T-helper 9 cell (primary cell): ENCODE measurements at regions not wholly inside any gene's neighbourhood (a gene's known extent, or its start where the extent isn't known, plus 50 kb on each side); places are given as distances from the start of the nearest gene placed in this dataset.
"Not testable (repeated sequence)": the region's sequence is repeated elsewhere in the genome, so short reads cannot be mapped to it uniquely, and the experiment has no call there.

Experiments used
- DNase-seq: peaks from one replicate; pipeline ENCODE4 v3.0.0-alpha.2; 2020

DNA sequence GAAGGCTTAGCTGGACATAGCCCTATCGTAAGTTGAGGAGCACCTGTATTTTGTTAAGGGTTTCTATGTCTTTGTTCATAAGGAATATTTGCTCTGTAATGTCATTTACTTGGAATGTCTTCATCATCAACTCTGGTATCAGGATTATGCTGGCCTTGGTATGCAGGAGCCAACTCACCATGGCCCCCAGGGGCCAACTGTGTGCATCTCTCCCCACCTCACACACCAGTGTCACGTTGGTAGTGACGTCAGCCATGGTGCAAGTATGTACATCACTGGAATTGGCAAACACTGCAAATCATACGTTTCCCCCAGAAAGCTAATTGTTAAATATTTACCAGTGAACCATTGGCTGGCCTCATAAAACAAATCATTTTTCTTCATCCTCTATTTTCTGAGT lies 70.8 kb downstream of the YTHDF1 start:
- DNase-seq: no peak

DNA sequence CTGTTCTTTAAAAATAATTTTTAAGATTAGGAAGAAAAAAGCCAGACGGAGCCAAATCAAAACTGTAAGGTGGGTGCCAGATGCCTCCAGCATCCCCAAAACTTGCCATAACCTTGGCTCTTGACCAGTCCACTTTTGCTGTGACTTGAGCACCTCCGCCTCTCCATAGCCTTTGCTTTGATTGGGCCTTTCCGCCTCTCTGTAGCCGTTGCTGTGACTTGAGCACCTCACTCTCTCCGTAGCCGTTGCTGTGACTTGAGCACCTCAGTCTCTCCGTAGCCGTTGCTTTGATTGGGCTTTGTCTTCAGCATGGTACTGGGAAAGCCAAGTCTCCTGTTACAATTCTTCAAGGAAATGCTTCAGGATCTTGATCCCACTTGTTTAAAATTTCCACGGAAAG lies 73.0 kb downstream of the YTHDF1 start:
- DNase-seq: no peak

DNA sequence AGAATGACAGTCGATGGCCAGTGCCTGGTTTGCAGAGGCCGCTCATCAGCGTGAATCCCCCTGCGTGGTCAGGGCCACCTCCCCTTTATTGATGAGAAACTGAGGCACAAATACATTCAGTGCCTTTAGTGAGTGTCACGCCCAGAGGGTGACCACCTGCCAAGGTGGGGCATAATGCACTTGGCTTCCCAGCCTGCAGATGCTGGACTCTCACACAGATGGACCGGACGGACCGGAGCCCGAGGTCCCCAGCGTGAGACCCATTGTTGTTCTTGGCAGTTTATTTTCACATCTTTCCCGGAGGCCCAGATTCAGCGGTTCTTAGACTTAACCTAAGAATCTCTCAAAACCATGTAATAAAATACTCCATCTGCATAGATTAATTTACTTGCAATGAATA lies 74.4 kb downstream of the YTHDF1 start:
- DNase-seq: no peak

DNA sequence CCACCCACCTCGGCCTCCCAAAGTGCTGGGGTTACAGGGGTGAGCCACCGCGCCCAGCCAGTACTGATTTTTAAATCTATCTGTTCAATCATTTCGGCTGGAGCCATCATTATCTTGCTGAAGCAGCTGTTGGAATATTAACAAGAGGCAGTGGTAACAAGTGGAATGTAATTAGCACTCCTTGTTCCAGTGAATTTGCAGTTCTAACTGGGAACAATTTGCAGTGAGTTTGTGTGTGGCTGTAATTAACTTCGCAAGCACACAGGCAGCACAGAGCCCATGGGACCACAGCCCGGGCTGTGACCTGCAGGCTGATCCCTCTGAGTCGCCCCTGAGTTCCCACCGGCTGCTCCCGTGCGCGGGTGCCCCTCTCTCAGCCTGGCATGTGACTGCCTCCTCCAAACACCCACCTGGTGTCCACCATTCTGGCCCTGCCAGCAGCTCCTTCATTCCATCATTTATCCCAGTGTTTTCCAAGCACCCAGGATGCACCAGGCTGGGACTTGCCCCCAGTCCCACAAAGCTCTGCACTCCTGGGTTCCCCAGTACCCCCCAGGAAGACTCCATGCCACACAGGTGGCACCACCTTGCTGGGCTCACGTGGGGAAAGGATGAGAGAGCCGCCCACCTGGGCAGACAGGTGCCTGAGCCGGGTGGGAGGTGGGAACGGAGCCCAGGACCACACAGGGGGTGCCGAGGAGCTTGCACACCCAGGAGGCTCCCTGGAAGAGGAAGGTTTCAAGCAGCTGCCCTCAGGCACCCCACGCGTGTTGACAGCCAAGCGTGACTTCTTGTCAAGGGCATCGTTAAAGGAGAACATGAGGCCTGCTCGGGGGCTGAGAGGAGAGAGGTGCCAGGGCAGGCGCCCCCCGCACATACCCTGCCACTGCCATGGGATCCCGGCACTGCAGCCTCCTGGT lies 75.2 kb downstream of the YTHDF1 start:
- DNase-seq: no peak

DNA sequence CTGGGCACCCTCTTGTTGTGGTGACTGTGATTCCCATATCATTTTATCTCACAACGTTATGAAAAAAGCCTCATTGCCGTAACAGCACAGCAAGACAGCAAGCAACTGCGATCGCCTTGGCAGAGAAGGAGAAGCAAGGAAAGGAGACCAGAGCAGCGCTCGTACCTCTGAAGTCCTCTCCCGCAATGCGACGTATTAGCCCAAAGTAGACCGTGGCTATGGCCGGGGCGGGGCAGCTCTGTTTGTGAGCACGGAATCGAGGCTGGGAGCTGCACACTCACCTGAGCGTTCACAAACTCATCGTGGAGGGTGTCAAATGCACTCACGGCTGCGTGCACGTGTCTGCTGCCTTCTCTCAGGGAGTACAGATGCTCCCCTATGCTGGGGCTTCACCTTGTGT lies 76.1 kb downstream of the YTHDF1 start:
- DNase-seq: no peak

DNA sequence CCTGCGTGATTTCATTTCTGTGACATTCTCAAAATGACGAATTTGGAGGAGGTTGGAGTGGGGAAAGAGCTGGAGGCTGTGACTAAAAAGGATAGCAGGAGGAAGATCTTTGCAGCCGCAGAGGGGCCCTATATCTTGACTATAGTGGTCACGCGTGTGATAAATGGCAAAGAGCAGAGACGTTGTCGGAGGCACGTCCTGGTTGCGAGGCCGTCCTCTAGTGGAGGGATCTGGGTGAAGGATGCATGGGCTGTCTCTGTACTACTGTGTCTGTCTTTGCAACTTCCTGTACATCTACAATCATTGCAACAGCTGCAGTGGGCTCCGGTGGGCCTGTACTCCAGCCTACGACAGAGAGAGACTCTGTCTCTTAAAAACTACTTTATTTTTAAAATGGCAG lies 76.6 kb downstream of the YTHDF1 start:
- DNase-seq: no peak

DNA sequence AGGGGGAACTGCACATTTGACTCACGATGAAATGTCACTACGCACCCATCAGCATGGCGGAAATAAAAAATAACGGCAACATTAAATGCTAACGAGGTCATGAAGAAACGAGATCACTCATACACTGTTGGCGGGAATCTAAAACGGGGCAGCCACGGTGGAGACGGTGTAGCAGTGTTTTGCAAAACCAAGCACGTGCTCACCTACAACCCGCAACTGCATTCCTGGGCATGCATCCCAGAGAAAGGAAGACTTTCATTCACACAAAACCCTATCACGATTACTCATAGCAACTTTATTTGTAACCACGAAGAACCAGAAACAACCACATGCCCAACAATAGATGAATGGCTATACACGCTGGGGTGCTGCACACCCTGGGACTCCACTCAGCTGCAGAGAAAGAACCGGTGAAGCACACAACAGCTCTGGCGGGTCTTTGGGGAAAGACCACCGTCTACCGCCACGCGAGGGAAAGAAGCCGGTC lies 77.0 kb downstream of the YTHDF1 start:
- DNase-seq: no peak

DNA sequence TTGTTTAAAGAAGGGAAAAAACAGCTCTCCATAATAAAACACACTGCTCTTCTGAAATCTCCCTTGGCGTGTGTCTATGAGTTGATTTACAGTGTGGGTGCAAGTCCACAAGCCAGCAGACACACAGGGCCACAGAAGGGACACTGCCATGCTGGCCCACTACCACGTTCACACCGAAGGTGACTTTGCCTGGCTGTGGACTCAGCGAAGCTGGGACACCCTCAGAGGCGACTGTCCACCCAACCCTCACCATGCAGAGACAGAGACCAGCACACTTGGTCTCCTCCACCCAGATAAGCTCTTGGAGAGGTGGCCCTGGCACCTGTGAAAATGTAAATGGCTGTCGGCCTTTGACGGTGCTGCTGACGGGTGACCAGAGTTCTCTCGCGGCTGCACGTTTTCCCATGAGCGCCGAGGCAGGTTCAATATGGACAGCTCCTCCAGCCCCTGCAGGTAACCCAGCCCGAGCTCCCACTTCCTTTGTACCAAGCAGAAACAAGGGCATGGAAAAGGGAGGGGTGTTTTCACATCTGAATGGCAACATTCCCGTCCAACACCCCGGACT lies 78.0 kb downstream of the YTHDF1 start:
- no peak for DNase-seq

DNA sequence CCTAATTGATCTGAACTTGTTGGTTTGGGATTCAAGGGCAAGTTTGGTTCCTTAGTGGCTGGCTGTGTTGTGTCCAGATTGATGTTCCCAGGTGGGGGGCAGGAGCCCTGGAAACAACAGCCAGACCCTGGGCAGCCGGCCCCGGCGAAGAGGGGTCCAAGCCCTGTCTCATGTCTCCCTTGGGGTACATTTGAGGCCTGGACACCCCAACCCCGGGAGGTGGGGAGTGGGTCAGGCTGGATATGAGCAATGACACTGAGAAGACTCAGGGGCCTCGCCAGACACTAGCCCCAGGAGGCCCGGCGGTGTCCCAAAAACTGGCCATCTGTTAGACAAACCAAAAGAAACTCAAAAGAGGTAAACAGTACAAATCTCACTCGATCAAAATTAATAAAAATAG lies 79.6 kb downstream of the YTHDF1 start:
- no peak for DNase-seq

DNA sequence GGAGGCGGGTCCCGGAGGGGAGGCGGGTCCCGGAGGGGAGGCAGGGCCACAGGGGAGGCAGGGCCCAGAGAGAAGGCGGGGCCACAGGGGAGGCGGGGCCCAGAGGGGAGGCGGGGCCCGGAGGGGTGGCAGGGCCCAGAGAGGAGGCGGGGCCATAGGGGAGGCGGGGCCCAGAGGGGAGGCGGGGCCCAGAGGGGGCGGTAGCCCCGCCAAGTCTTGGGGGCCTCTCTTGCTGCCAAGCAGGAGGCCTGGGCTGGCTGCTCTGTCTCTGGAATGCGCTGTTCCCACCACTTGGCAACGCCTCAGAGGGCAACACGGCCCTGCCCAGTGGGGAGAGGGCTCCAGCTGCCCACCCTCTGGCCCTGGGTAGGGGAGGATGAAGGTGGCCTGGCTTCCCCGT lies 80.5 kb downstream of the YTHDF1 start:
- DNase-seq: no peak

DNA sequence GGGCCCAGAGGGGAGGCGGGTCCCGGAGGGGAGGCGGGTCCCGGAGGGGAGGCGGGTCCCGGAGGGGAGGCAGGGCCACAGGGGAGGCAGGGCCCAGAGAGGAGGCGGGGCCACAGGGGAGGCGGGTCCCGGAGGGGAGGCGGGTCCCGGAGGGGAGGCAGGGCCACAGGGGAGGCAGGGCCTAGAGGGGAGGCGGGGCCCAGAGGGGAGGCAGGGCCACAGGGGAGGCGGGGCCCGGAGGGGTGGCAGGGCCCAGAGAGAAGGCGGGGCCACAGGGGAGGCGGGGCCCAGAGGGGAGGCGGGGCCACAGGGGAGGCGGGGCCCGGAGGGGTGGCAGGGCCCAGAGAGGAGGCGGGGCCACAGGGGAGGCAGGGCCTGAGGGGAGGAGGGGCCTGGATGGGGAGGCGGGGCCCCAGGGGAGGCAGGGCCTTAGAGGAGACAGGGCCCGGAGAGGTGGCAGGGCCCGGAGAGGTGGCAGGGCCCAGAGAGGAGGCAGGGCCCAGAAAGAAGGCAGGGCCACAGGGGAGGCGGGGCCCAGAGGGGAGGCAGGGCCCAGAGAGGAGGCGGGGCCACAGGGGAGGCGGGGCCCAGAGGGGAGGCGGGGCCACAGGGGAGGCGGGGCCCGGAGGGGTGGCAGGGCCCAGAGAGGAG lies 81.1 kb downstream of the YTHDF1 start:
- not testable (repeated sequence) for DNase-seq

DNA sequence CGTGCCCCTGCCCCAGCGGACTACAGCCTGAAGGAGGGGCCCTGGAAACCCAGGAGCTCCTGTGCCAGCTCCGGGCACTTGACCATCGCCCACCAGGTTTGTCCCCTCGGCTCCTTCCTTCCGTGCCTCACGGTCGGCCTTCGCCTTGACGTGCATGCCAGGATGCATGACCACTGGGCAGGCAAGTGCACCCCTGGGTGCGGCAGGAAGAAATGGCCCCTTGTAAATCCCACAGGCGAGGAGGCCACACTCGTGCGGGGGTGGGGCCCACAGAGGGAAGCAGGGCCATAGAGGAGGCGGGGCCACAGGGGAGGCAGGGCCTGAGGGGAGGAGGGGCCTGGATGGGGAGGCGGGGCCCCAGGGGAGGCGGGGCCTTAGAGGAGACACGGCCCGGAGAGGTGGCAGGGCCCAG lies 81.7 kb downstream of the YTHDF1 start:
- DNase-seq: no peak

DNA sequence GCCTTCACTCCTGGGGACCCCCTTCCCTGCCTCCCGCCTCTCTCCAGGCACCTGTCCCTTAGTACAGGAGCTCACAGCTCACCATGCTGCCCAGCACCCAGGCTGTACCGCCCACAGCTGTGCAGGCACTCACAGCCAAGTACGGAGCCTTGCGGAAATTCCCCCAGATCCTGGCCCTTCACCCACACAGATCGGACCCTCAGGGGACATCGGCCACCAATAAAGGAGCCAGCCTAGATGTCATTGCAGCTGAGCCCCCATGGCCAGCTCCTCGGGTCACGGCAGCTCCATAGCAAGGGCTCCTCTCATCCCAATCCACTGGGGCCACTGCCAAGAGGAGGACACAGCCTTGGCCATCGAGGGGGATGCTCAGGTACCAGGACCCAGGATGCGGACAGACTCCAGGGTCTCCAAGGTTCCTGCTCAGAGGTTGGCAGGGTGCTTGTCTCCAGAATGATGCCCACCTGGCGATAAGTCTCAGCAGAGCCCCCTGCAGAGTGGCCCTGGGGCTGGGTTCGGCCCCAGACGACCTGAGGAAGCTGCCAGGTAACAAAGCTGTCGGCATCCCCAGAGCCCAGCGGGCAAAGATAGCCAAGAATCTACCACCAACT lies 82.3 kb downstream of the YTHDF1 start:
- DNase-seq: no peak

DNA sequence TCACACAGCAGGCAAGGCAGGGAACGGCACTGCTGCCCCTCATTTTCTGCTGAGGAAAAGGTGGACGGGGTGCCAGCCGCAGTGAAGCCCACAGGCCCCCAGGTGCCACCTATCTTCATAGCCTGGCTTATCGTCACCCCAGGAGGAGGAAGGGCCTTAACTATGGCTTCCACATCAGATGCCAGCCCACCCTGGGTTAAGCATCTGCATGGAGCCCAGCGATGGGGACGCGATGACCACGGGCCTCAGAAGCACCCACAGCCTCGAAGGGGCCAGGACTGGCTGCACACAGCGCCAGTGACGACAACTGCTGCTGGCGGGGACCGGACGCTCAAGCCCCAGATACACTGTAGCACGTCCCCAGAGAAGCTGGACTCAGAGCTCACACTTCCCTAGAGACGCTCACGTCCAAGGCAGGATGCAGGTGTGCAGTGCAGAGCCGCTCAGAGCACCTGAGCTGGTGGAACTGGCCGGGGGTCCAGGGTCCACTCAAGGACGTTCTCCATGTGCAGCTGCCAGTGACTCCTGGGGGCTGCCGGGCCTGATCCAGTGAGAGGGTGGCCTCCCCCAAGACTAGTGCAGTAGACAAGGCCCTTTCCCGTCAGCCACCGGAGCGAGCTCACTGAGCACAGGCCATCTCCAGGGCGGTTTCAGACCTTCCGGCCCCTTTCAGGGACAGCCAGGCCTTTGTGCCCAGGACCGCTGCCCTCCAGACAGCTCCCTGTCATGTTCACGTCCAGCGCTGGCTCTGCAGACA lies 83.0 kb downstream of the YTHDF1 start:
- no peak for DNase-seq

DNA sequence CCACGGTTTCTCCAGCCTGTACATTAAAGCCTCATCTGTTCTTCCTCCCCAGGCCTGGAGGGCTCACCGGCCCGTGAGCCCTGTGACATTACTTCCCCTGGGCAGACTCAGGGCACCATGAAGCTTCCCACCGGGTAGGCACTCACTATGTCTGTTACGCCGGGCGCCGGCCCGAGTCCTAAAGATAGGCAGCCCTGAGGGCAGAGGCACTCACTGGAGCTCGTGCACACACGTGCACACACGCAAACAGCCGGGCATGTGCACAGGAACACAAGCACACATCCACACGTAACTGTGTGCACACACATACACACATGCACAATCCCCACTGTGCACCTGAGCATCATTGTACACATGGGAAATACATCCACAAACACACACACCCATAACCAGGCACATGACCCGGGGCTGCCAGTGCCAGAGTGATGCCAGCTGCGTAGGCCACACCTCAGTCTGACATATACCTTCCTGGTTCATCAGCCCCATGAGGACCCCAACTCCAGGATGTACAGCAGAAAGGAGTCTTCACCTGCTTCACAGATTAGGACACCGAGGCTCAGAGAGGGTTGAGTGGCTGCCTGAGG lies 83.7 kb downstream of the YTHDF1 start:
- no peak for DNase-seq

DNA sequence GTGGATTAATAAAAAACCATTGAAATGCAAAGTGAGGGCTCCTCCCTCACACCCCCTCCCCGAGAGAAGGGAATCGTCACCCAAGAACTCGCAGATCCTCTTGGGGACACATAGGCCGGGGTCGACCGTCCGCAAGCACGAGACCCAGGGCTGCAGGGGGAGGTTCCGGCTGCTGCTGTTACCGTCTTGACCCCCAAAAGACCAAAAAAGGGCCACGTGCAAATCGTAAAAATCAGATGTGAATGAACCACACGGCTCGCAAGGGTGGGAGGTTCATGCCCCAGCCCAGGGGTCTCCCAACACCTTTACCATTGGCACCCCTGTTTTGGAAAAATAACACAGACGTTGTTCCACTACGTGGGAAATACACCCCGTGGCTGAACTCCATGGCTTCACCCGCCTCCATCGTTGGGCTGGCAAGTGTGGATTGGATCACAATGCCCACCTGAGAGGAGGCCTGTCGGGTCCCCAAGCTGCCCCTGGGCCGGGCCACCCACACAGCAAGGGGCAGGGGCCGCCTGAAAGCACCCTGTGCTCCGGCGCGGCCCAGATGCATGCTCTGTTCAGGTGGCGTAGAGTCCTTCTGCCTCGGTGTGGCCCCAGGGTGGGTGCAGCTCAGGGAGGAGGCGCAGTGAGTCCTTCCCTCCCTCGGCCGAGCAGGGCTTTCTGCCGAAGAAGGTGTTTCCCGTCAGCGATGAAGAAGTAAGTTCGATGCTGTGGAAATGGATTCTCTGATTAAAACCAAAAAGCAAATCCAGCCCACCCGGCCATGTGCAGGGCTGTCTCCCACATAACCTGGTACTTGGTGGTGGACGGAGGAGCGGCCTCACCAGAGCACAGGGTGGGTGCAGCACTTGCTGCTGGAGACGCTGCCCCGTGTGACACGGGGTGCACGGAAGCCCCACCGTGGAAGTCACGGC lies 85.0 kb downstream of the YTHDF1 start:
- DNase-seq: no peak

DNA sequence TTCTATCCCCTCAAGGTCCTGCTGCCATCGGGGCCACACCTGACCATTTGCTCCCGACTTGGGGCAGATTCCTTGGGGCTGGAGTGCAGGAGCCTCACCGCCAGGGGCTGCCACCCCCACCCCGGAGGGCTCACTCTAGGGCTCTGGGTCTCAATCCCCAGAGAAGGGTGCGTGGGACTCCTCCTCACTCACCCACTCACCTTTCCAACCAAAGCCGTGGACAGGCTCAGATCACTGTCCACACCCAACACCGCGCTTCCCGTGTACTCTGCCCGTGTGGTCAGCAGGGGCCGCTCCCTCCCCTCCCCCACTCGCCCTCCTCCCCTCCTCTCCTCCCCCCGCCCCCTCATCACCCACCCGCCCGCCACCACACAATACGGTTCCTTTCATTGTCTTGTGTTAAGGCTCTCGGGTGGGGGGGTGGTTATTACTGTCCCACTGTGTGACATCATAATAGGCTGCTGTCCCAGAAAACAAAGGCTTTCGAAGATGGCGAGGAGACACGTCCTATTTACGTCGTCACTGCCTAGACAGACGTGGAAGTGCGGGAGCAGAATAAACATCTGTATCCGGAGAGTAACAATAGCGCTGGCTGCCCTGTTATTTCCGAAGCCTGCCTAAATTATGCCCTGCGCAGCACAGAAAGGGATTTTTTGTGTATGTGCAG lies 85.8 kb downstream of the YTHDF1 start:
- DNase-seq: no peak

DNA sequence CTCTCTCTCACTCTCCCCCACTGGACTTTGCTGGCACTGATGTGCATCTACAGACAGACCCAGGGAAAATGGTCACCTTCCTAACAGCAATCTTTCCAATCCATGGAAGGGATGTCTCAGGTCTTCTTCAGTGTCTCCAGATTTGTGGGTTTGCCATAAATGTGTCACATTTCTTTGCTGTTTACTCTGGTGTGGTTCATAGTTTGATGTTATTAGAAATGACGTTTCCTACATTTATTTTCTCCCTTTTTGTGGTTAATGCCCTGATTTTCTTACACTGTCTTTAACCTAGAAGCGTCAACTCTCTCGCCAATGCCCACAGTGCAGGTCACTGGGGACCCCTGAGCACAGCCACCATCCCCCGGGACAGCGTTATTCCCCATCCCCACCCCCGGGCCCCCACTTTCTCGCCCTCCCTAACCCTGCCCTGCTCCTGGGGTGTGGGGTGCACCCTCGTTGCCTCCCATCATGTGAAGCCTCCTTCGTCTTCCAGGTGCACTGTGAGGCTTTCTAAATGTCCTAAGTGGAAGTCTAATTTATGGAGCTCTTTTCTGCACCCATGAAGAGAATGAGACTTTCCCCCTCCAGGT lies 86.5 kb downstream of the YTHDF1 start:
- no peak for DNase-seq

DNA sequence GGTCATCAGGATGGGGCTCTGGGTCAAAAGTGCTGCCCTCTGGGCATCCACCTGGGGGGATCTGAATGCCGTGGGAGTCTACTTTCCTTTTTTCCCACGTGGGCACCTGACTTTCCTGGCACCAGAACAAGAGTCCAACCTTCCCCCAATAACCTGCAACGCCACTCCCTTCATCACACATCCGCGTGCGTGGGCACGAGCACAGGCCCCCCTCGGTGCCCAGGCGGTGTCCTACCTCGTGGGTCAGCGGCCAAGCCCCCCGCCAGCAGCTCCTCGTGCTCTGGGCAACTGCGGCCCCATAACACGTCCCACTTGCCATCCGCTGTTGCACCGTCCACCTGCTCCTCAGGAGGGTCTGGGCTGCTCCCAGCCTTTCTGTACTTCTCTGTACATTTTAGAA lies 87.0 kb downstream of the YTHDF1 start:
- DNase-seq: no peak

DNA sequence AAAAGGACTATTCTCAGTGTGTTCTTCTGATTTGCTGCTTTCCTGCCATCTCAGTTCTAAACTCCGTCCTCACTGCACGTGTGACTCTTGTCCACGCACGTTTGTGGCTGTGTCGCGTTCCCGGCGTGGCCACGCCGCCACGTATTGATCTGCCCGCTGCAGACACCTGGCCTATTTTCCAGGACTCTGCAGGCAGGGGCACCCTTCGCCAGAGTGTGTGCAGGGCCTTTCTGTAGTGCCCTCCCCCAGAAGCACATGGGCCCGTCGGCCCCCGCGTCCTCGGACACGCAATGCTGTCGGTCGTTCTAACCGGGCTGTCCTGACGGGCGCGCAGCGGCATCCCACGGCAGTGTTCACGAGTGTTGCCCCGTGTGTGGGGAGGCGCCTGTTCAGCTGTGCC lies 87.6 kb downstream of the YTHDF1 start:
- no peak for DNase-seq
